MM.1S (cell line): ENCODE measurements at regions not wholly inside any gene's neighbourhood (a gene's known extent, or its start where the extent isn't known, plus 50 kb on each side); places are given as distances from the start of the nearest gene placed in this dataset.
A peak's percentile ranks its signal among the peaks of the same experiment; 100 is the strongest.
"Not testable (repeated sequence)": the region's sequence is repeated elsewhere in the genome, so short reads cannot be mapped to it uniquely, and the experiment has no call there.

Source experiments
- DNase-seq: peaks from one replicate; pipeline ENCODE4 v3.0.0-alpha.2; 2015
- H2AFZ ChIP-seq: fragments of 300-600 bp; sonication (generic); 2 replicates; pipeline ENCODE4 v1.6.0; 2016; ENCODE audit warnings: antibody characterized with exemption, low read length
- H3F3A ChIP-seq: fragments of 300-600 bp; sonication (generic); 2 replicates; pipeline ENCODE4 v1.6.1; 2016; ENCODE audit warnings: mild to moderate bottlenecking, antibody characterized with exemption, low read length, moderate library complexity, mixed read lengths; ENCODE audit not compliant: insufficient read depth
- H3K27ac ChIP-seq: fragments of 300-600 bp; sonication (generic); 2 replicates; pipeline ENCODE4 v1.5.1; 2016; ENCODE audit warnings: mild to moderate bottlenecking, low read length
- H3K27me3 ChIP-seq: fragments of 300-600 bp; sonication (generic); replicated peaks from 2 replicates; pipeline ENCODE4 v1.6.0; 2016; ENCODE audit warnings: low read length; ENCODE audit not compliant: insufficient read depth
- H3K36me3 ChIP-seq: fragments of 300-600 bp; sonication (generic); replicated peaks from 2 replicates; pipeline ENCODE4 v1.6.1; 2016; ENCODE audit warnings: mild to moderate bottlenecking, low read length, mixed read lengths; ENCODE audit not compliant: insufficient read depth
- H3K4me1 ChIP-seq: fragments of 300-600 bp; sonication (generic); 2 replicates; pipeline ENCODE4 v1.6.1; 2016; ENCODE audit warnings: low read length, mixed read lengths
- H3K4me2 ChIP-seq: fragments of 300-600 bp; sonication (generic); 2 replicates; pipeline ENCODE4 v1.6.0; 2016; ENCODE audit warnings: low read depth, low read length
- H3K4me3 ChIP-seq: fragments of 300-600 bp; sonication (generic); 2 replicates; pipeline ENCODE4 v1.5.1; 2016; ENCODE audit warnings: low read length, mixed read lengths
- H3K79me2 ChIP-seq: fragments of 300-600 bp; sonication (generic); 2 replicates; pipeline ENCODE4 v1.6.1; 2016; ENCODE audit warnings: mixed run types, low read length, mixed read lengths
- H3K9ac ChIP-seq: fragments of 300-600 bp; sonication (generic); 2 replicates; pipeline ENCODE4 v1.6.1; 2016; ENCODE audit warnings: low read length, mixed read lengths
- H3K9me2 ChIP-seq: fragments of 300-600 bp; sonication (generic); replicated peaks from 2 replicates; pipeline ENCODE4 v1.6.1; 2016; ENCODE audit warnings: mild to moderate bottlenecking, low read length, mixed read lengths; ENCODE audit not compliant: insufficient read depth
- H3K9me3 ChIP-seq: fragments of 300-600 bp; sonication (generic); replicated peaks from 2 replicates; pipeline ENCODE4 v1.6.1; 2016; ENCODE audit warnings: mild to moderate bottlenecking, low read length, mixed read lengths; ENCODE audit not compliant: insufficient read depth
- H4K20me1 ChIP-seq: fragments of 300-600 bp; sonication (generic); 2 replicates; pipeline ENCODE4 v1.6.1; 2016; ENCODE audit warnings: mild to moderate bottlenecking, low read length, moderate library complexity, mixed read lengths; ENCODE audit not compliant: insufficient read depth
- CTCF ChIP-seq: fragments of 300-600 bp; sonication (generic); IDR thresholded peaks from 2 replicates; pipeline ENCODE4 v1.5.1; 2016; ENCODE audit warnings: antibody characterized with exemption, low read length, mixed read lengths

- not testable (repeated sequence) for H3K4me3 ChIP-seq, H3F3A ChIP-seq, DNase-seq, H4K20me1 ChIP-seq, H2AFZ ChIP-seq, H3K9me2 ChIP-seq, H3K27ac ChIP-seq, H3K4me2 ChIP-seq, H3K4me1 ChIP-seq, H3K9ac ChIP-seq, H3K9me3 ChIP-seq, H3K79me2 ChIP-seq, H3K27me3 ChIP-seq, H3K36me3 ChIP-seq
Measured at GRCh38 chr2:89306869-89307637, 615.6 kb downstream of the RPIA start.

GRCh38 chr2:89318990-89319389 lies 627.5 kb downstream of the RPIA start:
- H3K27me3 ChIP-seq, H2AFZ ChIP-seq, H3K79me2 ChIP-seq, H3F3A ChIP-seq, H3K36me3 ChIP-seq, H3K9me2 ChIP-seq, H3K27ac ChIP-seq, H3K9me3 ChIP-seq, DNase-seq, H4K20me1 ChIP-seq, H3K4me2 ChIP-seq, H3K4me3 ChIP-seq, H3K4me1 ChIP-seq, H3K9ac ChIP-seq: not testable (repeated sequence)

- H3K27ac ChIP-seq, H2AFZ ChIP-seq, H3K27me3 ChIP-seq, H3K4me2 ChIP-seq, DNase-seq, H3F3A ChIP-seq, H3K4me3 ChIP-seq, H3K9me2 ChIP-seq, H3K36me3 ChIP-seq, H3K79me2 ChIP-seq, H3K9ac ChIP-seq, H4K20me1 ChIP-seq, H3K9me3 ChIP-seq, H3K4me1 ChIP-seq: not testable (repeated sequence)
Measured at GRCh38 chr2:89325894-89326293, 634.4 kb downstream of the RPIA start.

- H3K4me3 ChIP-seq, H4K20me1 ChIP-seq, H3K9me2 ChIP-seq, H2AFZ ChIP-seq, DNase-seq, H3K79me2 ChIP-seq, H3K9ac ChIP-seq, H3K36me3 ChIP-seq, H3K27ac ChIP-seq, H3K9me3 ChIP-seq, H3K4me1 ChIP-seq, H3K4me2 ChIP-seq, H3F3A ChIP-seq, H3K27me3 ChIP-seq: not testable (repeated sequence)
- peak; percentile 19 for TF ChIP-seq CTCF
Measured at GRCh38 chr2:89326455-89326854, 635.0 kb downstream of the RPIA start.

GRCh38 chr2:89328790-89329189 lies 637.3 kb downstream of the RPIA start:
- H3F3A ChIP-seq, H3K36me3 ChIP-seq, H2AFZ ChIP-seq, H4K20me1 ChIP-seq, H3K4me2 ChIP-seq, H3K9ac ChIP-seq, H3K4me3 ChIP-seq, H3K9me2 ChIP-seq, H3K9me3 ChIP-seq, DNase-seq, H3K27me3 ChIP-seq, H3K4me1 ChIP-seq, H3K79me2 ChIP-seq, H3K27ac ChIP-seq: not testable (repeated sequence)
